WTC11 (cell line): ENCODE measurements at regions not wholly inside any gene's neighbourhood (a gene's known extent, or its start where the extent isn't known, plus 50 kb on each side); places are given as distances from the start of the nearest gene placed in this dataset.

ENCODE experiments used
- ATAC-seq: fragments of 200-7000 bp; cut with Tn5 transposase; 2 replicates; pipeline ENCODE4 v1.10.0; 2021; ENCODE audit warnings: mild to moderate bottlenecking, moderate library complexity
- CTCF ChIA-PET: fragments of 300-600 bp; sonication (Branson Sonifier 250); formaldehyde crosslinking; loops from one replicate; lab custom pipeline; 2021; ENCODE audit warnings: antibody characterized with exemption; lab: Charles Lee
- POLR2A ChIA-PET: fragments of 350-600 bp; sonication (Branson Sonifier 250); formaldehyde crosslinking; loops from one replicate; lab custom pipeline; 2021; ENCODE audit warnings: antibody characterized with exemption; lab: Charles Lee
- DNase-seq: peaks from one replicate; pipeline ENCODE4 v3.0.0; 2021; ENCODE audit warnings: low spot score
- H3K27ac Mint-ChIP-seq: 2 replicates; pipeline ENCODE4 v1.8.0; 2021; ENCODE audit warnings: mixed read lengths
- H3K27me3 Mint-ChIP-seq: 2 replicates; pipeline ENCODE4 v1.8.0; 2021; ENCODE audit warnings: low read depth, mild to moderate bottlenecking, moderate library complexity, mixed read lengths
- H3K36me3 Mint-ChIP-seq: 2 replicates; pipeline ENCODE4 v1.8.0; 2021; ENCODE audit warnings: mixed read lengths
- H3K4me1 Mint-ChIP-seq: 2 replicates; pipeline ENCODE4 v1.8.0; 2022; ENCODE audit warnings: mixed read lengths
- H3K4me3 Mint-ChIP-seq: 2 replicates; pipeline ENCODE4 v1.8.0; 2021; ENCODE audit warnings: mild to moderate bottlenecking, moderate library complexity, mixed read lengths
- H3K9me3 Mint-ChIP-seq: 2 replicates; pipeline ENCODE4 v1.8.0; 2021; ENCODE audit warnings: mixed read lengths
- CREB1 ChIP-seq: sonication (generic); formaldehyde crosslinking; IDR thresholded peaks from 2 replicates; pipeline ENCODE4 v1.8.0; 2023; ENCODE audit warnings: mild to moderate bottlenecking, missing genetic modification reagents
- FOXK1 ChIP-seq: sonication (generic); formaldehyde crosslinking; IDR thresholded peaks from 2 replicates; pipeline ENCODE4 v1.8.0; 2022; ENCODE audit warnings: mild to moderate bottlenecking, moderate library complexity, missing genetic modification reagents
- GABPB1 ChIP-seq: sonication (generic); formaldehyde crosslinking; IDR thresholded peaks from 2 replicates; pipeline ENCODE4 v1.8.1; 2023; ENCODE audit warnings: mild to moderate bottlenecking, missing genetic modification reagents
- GRHL2 ChIP-seq: fragments of 250-450 bp; sonication (Bioruptor Pico); IDR thresholded peaks from 2 replicates; pipeline ENCODE4 v1.8.0; 2022; ENCODE audit warnings: mild to moderate bottlenecking, moderate library complexity; ENCODE audit not compliant: insufficient replicate concordance, severe bottlenecking
- JAZF1 ChIP-seq: fragments of 250-450 bp; sonication (Bioruptor Pico); IDR thresholded peaks from 2 replicates; pipeline ENCODE4 v1.9.0; 2021; ENCODE audit warnings: moderate library complexity, mild to moderate bottlenecking, inconsistent platforms
- JUN ChIP-seq: sonication (generic); formaldehyde crosslinking; IDR thresholded peaks from 2 replicates; pipeline ENCODE4 v1.8.0; 2023; ENCODE audit warnings: mild to moderate bottlenecking, missing genetic modification reagents
- NFATC4 ChIP-seq: fragments of 250-450 bp; sonication (Bioruptor Pico); IDR thresholded peaks from 2 replicates; pipeline ENCODE4 v1.9.0; 2021; ENCODE audit warnings: mild to moderate bottlenecking
- PRRX2 ChIP-seq: fragments of 250-450 bp; sonication (Bioruptor Pico); IDR thresholded peaks from 2 replicates; pipeline ENCODE4 v1.8.0; 2021; ENCODE audit warnings: mild to moderate bottlenecking
- ZNF263 ChIP-seq: sonication (generic); formaldehyde crosslinking; IDR thresholded peaks from 2 replicates; pipeline ENCODE4 v1.8.1; 2022; ENCODE audit warnings: low read depth, mild to moderate bottlenecking, moderate library complexity, missing genetic modification reagents
- ZNF671 ChIP-seq: fragments of 250-450 bp; sonication (Bioruptor Pico); IDR thresholded peaks from 2 replicates; pipeline ENCODE4 v1.8.0; 2021; ENCODE audit warnings: mild to moderate bottlenecking
- TF ChIP-seq, protein P1 (sequence below): fragments of 250-450 bp; sonication (Bioruptor Pico); IDR thresholded peaks from 2 replicates; pipeline ENCODE4 v1.9.0; 2021; ENCODE audit warnings: mild to moderate bottlenecking, borderline replicate concordance
- TF ChIP-seq, protein P2 (sequence below): sonication (generic); formaldehyde crosslinking; IDR thresholded peaks from 2 replicates; pipeline ENCODE4 v1.8.1; 2022; ENCODE audit warnings: low read depth, missing genetic modification reagents, borderline replicate concordance
- TF ChIP-seq, protein P3 (sequence below): sonication (generic); formaldehyde crosslinking; IDR thresholded peaks from 2 replicates; pipeline ENCODE4 v1.8.0; 2022; ENCODE audit warnings: mild to moderate bottlenecking, missing genetic modification reagents
- TF ChIP-seq, protein P4 (sequence below): sonication (generic); formaldehyde crosslinking; IDR thresholded peaks from 2 replicates; pipeline ENCODE4 v1.8.1; 2023; ENCODE audit warnings: mild to moderate bottlenecking, missing genetic modification reagents
- TF ChIP-seq, protein P5 (sequence below): sonication (generic); formaldehyde crosslinking; IDR thresholded peaks from 2 replicates; pipeline ENCODE4 v1.8.0; 2022; ENCODE audit warnings: mild to moderate bottlenecking, missing genetic modification reagents
- TF ChIP-seq, protein P6 (sequence below): sonication (generic); formaldehyde crosslinking; IDR thresholded peaks from 2 replicates; pipeline ENCODE4 v1.8.1; 2022; ENCODE audit warnings: low read depth, mild to moderate bottlenecking, moderate library complexity, missing genetic modification reagents, borderline replicate concordance
- TF ChIP-seq, protein P7 (sequence below): sonication (generic); formaldehyde crosslinking; IDR thresholded peaks from 2 replicates; pipeline ENCODE4 v1.8.1; 2022; ENCODE audit warnings: mild to moderate bottlenecking, moderate library complexity, missing genetic modification reagents

DNA sequence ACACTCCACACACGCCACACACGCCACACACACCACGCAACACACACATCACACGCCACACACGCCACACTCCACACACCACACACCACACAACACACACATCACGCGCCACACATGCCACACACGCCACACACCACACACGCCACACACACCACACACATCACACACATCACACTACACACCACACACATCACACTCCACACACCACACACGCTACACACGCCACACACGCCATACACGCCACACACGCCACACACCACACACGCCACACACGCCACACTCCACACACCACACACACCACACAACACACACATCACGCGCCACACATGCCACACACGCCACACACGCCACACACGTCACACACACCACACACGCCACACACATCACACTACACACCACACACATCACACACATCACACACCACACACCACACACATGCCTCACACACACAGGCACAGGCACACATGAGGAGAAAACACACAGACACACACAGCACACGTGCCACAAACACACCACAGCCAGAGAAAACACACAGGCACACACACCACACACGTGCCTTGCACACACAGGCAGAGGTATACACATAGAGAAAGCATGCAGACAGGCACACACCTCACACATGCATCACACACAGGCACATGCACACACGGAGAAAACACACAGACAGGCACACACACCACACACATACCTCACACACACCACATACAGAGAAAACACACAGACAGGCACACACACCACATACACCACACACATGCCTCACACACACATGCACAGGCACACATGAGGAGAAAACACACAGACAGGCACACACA is 241.5 kb upstream of the MYT1L start (continued):
- TF ChIP-seq, protein P1, sequence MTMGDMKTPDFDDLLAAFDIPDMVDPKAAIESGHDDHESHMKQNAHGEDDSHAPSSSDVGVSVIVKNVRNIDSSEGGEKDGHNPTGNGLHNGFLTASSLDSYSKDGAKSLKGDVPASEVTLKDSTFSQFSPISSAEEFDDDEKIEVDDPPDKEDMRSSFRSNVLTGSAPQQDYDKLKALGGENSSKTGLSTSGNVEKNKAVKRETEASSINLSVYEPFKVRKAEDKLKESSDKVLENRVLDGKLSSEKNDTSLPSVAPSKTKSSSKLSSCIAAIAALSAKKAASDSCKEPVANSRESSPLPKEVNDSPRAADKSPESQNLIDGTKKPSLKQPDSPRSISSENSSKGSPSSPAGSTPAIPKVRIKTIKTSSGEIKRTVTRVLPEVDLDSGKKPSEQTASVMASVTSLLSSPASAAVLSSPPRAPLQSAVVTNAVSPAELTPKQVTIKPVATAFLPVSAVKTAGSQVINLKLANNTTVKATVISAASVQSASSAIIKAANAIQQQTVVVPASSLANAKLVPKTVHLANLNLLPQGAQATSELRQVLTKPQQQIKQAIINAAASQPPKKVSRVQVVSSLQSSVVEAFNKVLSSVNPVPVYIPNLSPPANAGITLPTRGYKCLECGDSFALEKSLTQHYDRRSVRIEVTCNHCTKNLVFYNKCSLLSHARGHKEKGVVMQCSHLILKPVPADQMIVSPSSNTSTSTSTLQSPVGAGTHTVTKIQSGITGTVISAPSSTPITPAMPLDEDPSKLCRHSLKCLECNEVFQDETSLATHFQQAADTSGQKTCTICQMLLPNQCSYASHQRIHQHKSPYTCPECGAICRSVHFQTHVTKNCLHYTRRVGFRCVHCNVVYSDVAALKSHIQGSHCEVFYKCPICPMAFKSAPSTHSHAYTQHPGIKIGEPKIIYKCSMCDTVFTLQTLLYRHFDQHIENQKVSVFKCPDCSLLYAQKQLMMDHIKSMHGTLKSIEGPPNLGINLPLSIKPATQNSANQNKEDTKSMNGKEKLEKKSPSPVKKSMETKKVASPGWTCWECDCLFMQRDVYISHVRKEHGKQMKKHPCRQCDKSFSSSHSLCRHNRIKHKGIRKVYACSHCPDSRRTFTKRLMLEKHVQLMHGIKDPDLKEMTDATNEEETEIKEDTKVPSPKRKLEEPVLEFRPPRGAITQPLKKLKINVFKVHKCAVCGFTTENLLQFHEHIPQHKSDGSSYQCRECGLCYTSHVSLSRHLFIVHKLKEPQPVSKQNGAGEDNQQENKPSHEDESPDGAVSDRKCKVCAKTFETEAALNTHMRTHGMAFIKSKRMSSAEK (CRISPR knock-in tag): no peak
- TF ChIP-seq GRHL2 (CRISPR knock-in tag) (no peak), CREB1 (CRISPR knock-in tag) (no peak), NFATC4 (CRISPR knock-in tag) (no peak)

DNA sequence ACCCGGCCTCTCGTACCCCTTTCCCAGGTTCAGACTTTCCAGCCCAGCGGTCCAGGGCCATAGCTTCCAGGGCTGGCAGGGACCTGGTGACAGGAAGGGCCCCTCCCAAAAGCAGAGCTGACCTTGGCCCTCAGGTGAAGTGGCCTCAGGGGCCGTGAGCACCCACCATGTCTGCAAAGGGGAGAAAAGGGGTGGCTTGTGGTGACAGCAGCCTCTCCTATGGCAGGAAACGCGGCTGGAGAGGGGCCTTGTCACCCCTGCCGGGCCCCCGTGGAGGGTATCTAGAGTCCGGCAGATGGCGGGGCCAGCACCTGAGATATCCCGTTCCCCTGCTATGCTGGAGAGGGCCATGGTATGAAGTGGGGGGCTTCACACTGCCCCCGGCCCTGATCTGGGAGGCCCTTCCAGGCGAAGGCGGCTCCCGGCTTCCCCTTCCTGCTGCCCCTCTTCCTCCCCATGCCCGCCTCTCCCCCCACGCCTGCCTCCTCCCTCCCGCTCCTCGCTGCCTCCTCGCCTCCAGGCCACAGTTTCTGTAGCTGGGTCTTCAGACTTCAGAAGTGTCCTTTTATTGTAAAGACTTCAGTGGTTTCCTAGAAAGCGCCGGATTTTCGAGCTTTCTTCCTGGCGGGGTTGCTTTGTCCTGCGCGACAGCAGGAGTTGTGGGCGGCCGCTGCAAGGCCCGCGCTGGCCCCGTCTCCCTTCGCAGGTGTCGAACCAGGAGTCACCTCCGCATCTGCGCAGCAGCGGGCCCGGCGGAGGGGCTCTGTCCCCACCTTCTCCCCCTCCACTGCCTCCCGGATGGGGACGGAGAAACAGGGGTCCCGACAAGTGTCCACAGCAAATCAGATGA is 240.5 kb upstream of the MYT1L start:
- DNase-seq: no peak
- no peak overlapping the region for H3K4me3 Mint-ChIP-seq
- no peaks in the 10 kb centered on the region for H3K9me3 Mint-ChIP-seq
- CTCF ChIA-PET: no interaction called here
- TF ChIP-seq ZNF263 (CRISPR knock-in tag) (no peak), ZNF671 (CRISPR knock-in tag) (no peak), PRRX2 (no peak), FOXK1 (CRISPR knock-in tag) (no peak)
- TF ChIP-seq, protein P2, sequence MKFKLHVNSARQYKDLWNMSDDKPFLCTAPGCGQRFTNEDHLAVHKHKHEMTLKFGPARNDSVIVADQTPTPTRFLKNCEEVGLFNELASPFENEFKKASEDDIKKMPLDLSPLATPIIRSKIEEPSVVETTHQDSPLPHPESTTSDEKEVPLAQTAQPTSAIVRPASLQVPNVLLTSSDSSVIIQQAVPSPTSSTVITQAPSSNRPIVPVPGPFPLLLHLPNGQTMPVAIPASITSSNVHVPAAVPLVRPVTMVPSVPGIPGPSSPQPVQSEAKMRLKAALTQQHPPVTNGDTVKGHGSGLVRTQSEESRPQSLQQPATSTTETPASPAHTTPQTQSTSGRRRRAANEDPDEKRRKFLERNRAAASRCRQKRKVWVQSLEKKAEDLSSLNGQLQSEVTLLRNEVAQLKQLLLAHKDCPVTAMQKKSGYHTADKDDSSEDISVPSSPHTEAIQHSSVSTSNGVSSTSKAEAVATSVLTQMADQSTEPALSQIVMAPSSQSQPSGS: no peak
- TF ChIP-seq, protein P3, sequence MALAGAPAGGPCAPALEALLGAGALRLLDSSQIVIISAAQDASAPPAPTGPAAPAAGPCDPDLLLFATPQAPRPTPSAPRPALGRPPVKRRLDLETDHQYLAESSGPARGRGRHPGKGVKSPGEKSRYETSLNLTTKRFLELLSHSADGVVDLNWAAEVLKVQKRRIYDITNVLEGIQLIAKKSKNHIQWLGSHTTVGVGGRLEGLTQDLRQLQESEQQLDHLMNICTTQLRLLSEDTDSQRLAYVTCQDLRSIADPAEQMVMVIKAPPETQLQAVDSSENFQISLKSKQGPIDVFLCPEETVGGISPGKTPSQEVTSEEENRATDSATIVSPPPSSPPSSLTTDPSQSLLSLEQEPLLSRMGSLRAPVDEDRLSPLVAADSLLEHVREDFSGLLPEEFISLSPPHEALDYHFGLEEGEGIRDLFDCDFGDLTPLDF (CRISPR knock-in tag): no peak
- TF ChIP-seq, protein P4, sequence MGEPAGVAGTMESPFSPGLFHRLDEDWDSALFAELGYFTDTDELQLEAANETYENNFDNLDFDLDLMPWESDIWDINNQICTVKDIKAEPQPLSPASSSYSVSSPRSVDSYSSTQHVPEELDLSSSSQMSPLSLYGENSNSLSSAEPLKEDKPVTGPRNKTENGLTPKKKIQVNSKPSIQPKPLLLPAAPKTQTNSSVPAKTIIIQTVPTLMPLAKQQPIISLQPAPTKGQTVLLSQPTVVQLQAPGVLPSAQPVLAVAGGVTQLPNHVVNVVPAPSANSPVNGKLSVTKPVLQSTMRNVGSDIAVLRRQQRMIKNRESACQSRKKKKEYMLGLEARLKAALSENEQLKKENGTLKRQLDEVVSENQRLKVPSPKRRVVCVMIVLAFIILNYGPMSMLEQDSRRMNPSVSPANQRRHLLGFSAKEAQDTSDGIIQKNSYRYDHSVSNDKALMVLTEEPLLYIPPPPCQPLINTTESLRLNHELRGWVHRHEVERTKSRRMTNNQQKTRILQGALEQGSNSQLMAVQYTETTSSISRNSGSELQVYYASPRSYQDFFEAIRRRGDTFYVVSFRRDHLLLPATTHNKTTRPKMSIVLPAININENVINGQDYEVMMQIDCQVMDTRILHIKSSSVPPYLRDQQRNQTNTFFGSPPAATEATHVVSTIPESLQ: no peak
- no peaks in the 10 kb centered on the region for H3K27me3 Mint-ChIP-seq
- POLR2A ChIA-PET: no interaction called here
- no peak for ATAC-seq
- no peaks in the 10 kb centered on the region for H3K4me1 Mint-ChIP-seq
- H3K27ac Mint-ChIP-seq: no peak overlapping the region
- H3K36me3 Mint-ChIP-seq: no peaks in the 10 kb centered on the region

DNA sequence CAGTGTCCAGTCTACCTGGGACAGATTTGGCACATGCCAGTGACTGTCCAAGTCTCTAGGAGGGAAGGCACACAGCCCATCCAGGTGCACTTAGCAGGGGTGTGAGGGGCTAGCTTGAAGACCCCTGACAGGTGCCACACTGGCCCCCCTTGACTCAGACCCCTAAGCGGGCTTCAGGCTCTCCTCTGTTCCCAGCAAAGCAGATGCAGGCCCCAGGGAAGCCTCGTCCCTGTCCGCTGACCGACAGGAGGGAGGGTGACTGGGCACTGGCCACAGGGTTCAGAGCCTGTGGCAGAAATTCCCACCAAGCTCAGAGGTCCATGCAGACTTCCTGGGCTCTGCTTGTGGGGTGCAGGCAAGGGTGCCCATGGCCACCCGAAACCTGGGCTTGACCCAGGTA is 239.8 kb upstream of the MYT1L start:
- no peak for ATAC-seq
- POLR2A ChIA-PET: no interaction called here
- H3K36me3 Mint-ChIP-seq: no peaks in the 10 kb centered on the region
- no peaks in the 10 kb centered on the region for H3K9me3 Mint-ChIP-seq
- H3K27ac Mint-ChIP-seq: no peak overlapping the region
- DNase-seq: no peak
- no peaks in the 10 kb centered on the region for H3K4me1 Mint-ChIP-seq
- H3K4me3 Mint-ChIP-seq: no peak overlapping the region
- CTCF ChIA-PET: no interaction called here
- no peaks in the 10 kb centered on the region for H3K27me3 Mint-ChIP-seq
- TF ChIP-seq GABPB1 (CRISPR knock-in tag) (no peak), CREB1 (CRISPR knock-in tag) (no peak), JUN (no peak), NFATC4 (CRISPR knock-in tag) (no peak), GRHL2 (CRISPR knock-in tag) (no peak), ZNF263 (CRISPR knock-in tag) (no peak), JAZF1 (CRISPR knock-in tag) (no peak)
- TF ChIP-seq, protein P5, sequence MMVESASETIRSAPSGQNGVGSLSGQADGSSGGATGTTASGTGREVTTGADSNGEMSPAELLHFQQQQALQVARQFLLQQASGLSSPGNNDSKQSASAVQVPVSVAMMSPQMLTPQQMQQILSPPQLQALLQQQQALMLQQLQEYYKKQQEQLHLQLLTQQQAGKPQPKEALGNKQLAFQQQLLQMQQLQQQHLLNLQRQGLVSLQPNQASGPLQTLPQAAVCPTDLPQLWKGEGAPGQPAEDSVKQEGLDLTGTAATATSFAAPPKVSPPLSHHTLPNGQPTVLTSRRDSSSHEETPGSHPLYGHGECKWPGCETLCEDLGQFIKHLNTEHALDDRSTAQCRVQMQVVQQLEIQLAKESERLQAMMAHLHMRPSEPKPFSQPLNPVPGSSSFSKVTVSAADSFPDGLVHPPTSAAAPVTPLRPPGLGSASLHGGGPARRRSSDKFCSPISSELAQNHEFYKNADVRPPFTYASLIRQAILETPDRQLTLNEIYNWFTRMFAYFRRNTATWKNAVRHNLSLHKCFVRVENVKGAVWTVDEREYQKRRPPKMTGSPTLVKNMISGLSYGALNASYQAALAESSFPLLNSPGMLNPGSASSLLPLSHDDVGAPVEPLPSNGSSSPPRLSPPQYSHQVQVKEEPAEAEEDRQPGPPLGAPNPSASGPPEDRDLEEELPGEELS (CRISPR knock-in tag): no peak
- TF ChIP-seq, protein P6, sequence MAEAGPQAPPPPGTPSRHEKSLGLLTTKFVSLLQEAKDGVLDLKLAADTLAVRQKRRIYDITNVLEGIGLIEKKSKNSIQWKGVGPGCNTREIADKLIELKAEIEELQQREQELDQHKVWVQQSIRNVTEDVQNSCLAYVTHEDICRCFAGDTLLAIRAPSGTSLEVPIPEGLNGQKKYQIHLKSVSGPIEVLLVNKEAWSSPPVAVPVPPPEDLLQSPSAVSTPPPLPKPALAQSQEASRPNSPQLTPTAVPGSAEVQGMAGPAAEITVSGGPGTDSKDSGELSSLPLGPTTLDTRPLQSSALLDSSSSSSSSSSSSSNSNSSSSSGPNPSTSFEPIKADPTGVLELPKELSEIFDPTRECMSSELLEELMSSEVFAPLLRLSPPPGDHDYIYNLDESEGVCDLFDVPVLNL (CRISPR knock-in tag): no peak
- TF ChIP-seq, protein P7, sequence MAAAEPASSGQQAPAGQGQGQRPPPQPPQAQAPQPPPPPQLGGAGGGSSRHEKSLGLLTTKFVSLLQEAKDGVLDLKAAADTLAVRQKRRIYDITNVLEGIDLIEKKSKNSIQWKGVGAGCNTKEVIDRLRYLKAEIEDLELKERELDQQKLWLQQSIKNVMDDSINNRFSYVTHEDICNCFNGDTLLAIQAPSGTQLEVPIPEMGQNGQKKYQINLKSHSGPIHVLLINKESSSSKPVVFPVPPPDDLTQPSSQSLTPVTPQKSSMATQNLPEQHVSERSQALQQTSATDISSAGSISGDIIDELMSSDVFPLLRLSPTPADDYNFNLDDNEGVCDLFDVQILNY: no peak
